Calu3 (cell line): ENCODE measurements at regions not wholly inside any gene's neighbourhood (a gene's known extent, or its start where the extent isn't known, plus 50 kb on each side); places are given as distances from the start of the nearest gene placed in this dataset.

Experiments used
- BruUV-seq: library from RNA; stranded (reverse); fragments of 400-500 nt; replicated peaks from 2 replicates; lab custom pipeline; 2021; lab: Mats Ljungman, UMichigan
- CTCF ChIA-PET: fragments of 300-600 bp; sonication (Branson Sonifier 250); formaldehyde crosslinking; loops from one replicate; lab custom pipeline; 2022; ENCODE audit warnings: antibody characterized with exemption; lab: Charles Lee
- DNase-seq: peaks from one replicate; pipeline ENCODE4 v3.0.0; 2022
- H3K27ac Mint-ChIP-seq: one replicate; pipeline ENCODE4 v1.8.0; 2022; ENCODE audit warnings: mixed read lengths; ENCODE audit not compliant: unreplicated experiment
- H3K27me3 Mint-ChIP-seq: one replicate; pipeline ENCODE4 v1.8.0; 2022; ENCODE audit warnings: mixed read lengths; ENCODE audit not compliant: unreplicated experiment
- H3K36me3 Mint-ChIP-seq: one replicate; pipeline ENCODE4 v1.8.0; 2022; ENCODE audit warnings: mild to moderate bottlenecking, moderate library complexity, mixed read lengths; ENCODE audit not compliant: insufficient read depth, unreplicated experiment
- H3K4me1 Mint-ChIP-seq: one replicate; pipeline ENCODE4 v1.8.0; 2022; ENCODE audit warnings: mild to moderate bottlenecking, low read depth, mixed read lengths; ENCODE audit not compliant: unreplicated experiment
- H3K4me3 Mint-ChIP-seq: one replicate; pipeline ENCODE4 v1.8.0; 2022; ENCODE audit warnings: mild to moderate bottlenecking, low read depth, moderate library complexity, mixed read lengths; ENCODE audit not compliant: unreplicated experiment
- H3K9me3 Mint-ChIP-seq: one replicate; pipeline ENCODE4 v1.8.0; 2022; ENCODE audit warnings: low read depth, mixed read lengths; ENCODE audit not compliant: unreplicated experiment
- CTCF ChIP-seq: fragments of 200-600 bp; IDR thresholded peaks from one replicate; pipeline ENCODE4 v1.8.0; 2022; ENCODE audit warnings: antibody characterized with exemption; ENCODE audit not compliant: unreplicated experiment
- intact Hi-C: fragments of 100-400 bp; cut with micrococcal nuclease; formaldehyde crosslinking; loops from one replicate; pipeline ENCODE4 v1.10.0; 2022; ENCODE audit not compliant: unreplicated experiment

- CTCF ChIA-PET, result no interaction called here
- peaks cover 50% of the 10 kb centered on the region for H3K27me3 Mint-ChIP-seq
- no peak for DNase-seq
- H3K27ac Mint-ChIP-seq, result no peak overlapping the region
- no peak for TF ChIP-seq CTCF
- H3K4me1 Mint-ChIP-seq, result peaks cover 18% of the 10 kb centered on the region
- intact Hi-C loops, result loop anchor here (10.0 kb wide), 1 partner anchor 475 kb away; no protein-coding TSS in a partner anchor
- no peaks in the 10 kb centered on the region for H3K9me3 Mint-ChIP-seq
- no peak overlapping the region for H3K4me3 Mint-ChIP-seq
- no peaks in the 10 kb centered on the region for H3K36me3 Mint-ChIP-seq
- BruUV-seq, result no TSS peak
These were observed 92.6 kb downstream of the CD8B2 start for GRCh38 chr2:106579750-106580197.

GRCh38 chr2:106580241-106580640 is 93.1 kb downstream of the CD8B2 start:
- Mint-ChIP-seq H3K4me1 (peaks cover 18% of the 10 kb centered on the region), H3K4me3 (no peak overlapping the region), H3K36me3 (no peaks in the 10 kb centered on the region), H3K27ac (no peak overlapping the region), H3K9me3 (no peaks in the 10 kb centered on the region), H3K27me3 (peaks cover 50% of the 10 kb centered on the region)
- no peak for TF ChIP-seq CTCF
- no TSS peak for BruUV-seq
- intact Hi-C loops, result loop anchor here (10.0 kb wide), 1 partner anchor 475 kb away; no protein-coding TSS in a partner anchor
- CTCF ChIA-PET, result no interaction called here
- DNase-seq, result no peak

- no peaks in the 10 kb centered on the region for H3K36me3 Mint-ChIP-seq
- intact Hi-C loops, result loop anchor here (10.0 kb wide), 1 partner anchor 477 kb away; no protein-coding TSS in a partner anchor
These were observed 94.2 kb downstream of the CD8B2 start for GRCh38 chr2:106581328-106581727.

DNA sequence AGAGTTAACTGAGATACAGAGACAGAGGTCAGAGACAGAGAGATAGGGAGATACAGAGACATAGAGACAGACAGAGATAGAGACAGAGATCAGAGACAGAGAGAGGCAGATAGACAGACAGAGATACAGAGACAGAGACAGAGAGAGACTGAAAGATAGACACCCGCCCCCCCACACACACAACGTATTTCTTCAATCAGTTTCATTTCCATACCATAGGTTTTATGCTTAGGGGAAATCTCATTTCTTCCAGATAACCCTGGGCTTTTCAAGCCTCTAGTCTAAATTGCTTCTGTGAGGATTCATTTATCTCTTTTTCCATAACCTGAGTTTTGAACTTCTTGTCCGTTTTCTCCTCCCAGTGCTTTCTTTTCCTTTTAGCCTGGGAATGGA is 94.6 kb downstream of the CD8B2 start:
- Mint-ChIP-seq H3K4me1 (peaks cover 9% of the 10 kb centered on the region), H3K27ac (no peak overlapping the region), H3K9me3 (no peaks in the 10 kb centered on the region), H3K27me3 (peaks cover 50% of the 10 kb centered on the region), H3K4me3 (peak overlapping the region; percentile 43), H3K36me3 (no peaks in the 10 kb centered on the region)
- no peak for TF ChIP-seq CTCF
- no peak for DNase-seq
- no TSS peak for BruUV-seq
- intact Hi-C loops, result loop anchor here (2.0 to 10.0 kb wide), 2 partner anchors 19 to 477 kb away; no protein-coding TSS in a partner anchor
- CTCF ChIA-PET, result interaction anchor here (0.7 to 1.6 kb wide), 7 partner anchors 12 to 477 kb away, joined by 3 to 26 read pairs (median 5); no protein-coding TSS in a partner anchor

More at GRCh38 chr2:106581328-106581727, 94.2 kb downstream of the CD8B2 start:
- BruUV-seq, result no TSS peak
- CTCF ChIA-PET, result interaction anchor here (1.6 kb wide), 1 partner anchor 12 kb away, joined by 5 read pairs; no protein-coding TSS in a partner anchor
- peak overlapping the region; percentile 43 for H3K4me3 Mint-ChIP-seq
- no peak for DNase-seq
- peaks cover 50% of the 10 kb centered on the region for H3K27me3 Mint-ChIP-seq
- H3K27ac Mint-ChIP-seq, result no peak overlapping the region
- H3K4me1 Mint-ChIP-seq, result peaks cover 10% of the 10 kb centered on the region
- no peak for TF ChIP-seq CTCF
- H3K9me3 Mint-ChIP-seq, result no peaks in the 10 kb centered on the region
